HG02642 (cell line): ENCODE measurements at regions not wholly inside any gene's neighbourhood (a gene's known extent, or its start where the extent isn't known, plus 50 kb on each side); places are given as distances from the start of the nearest gene placed in this dataset.
"Not testable (repeated sequence)": the region's sequence is repeated elsewhere in the genome, so short reads cannot be mapped to it uniquely, and the experiment has no call there.

Experiments used
- ATAC-seq: cut with Tn5 transposase; IDR thresholded peaks from one replicate; pipeline ENCODE4 v1.9.1; 2021; ENCODE audit warnings: mild to moderate bottlenecking; ENCODE audit not compliant: unreplicated experiment, poor library complexity

- ATAC-seq = no peak
These were observed 711.1 kb upstream of the CHD1 start for GRCh38 chr5:99639905-99640304.

- ATAC-seq = no peak
These were observed 707.9 kb upstream of the CHD1 start for GRCh38 chr5:99636663-99637062.

GRCh38 chr5:99621772-99622681 is 693.2 kb upstream of the CHD1 start:
- ATAC-seq = no peak

- ATAC-seq = no peak
These were observed 688.5 kb upstream of the CHD1 start for GRCh38 chr5:99617335-99617734.

- ATAC-seq = no peak
These were observed 686.1 kb upstream of the CHD1 start for GRCh38 chr5:99614888-99615287.

- no peak for ATAC-seq
These were observed 678.3 kb upstream of the CHD1 start for GRCh38 chr5:99607124-99607523.

- no peak for ATAC-seq
These were observed 677.1 kb upstream of the CHD1 start for GRCh38 chr5:99605904-99606303.

GRCh38 chr5:99600952-99601351 is 672.1 kb upstream of the CHD1 start:
- ATAC-seq = no peak

GRCh38 chr5:99590806-99591205 is 662.0 kb upstream of the CHD1 start:
- ATAC-seq = no peak

GRCh38 chr5:99589424-99589823 is 660.6 kb upstream of the CHD1 start:
- no peak for ATAC-seq

GRCh38 chr5:99587983-99588382 is 659.2 kb upstream of the CHD1 start:
- ATAC-seq = no peak

- ATAC-seq = no peak
These were observed 658.1 kb upstream of the CHD1 start for GRCh38 chr5:99586878-99587277.

- not testable (repeated sequence) for ATAC-seq
These were observed 652.4 kb upstream of the CHD1 start for GRCh38 chr5:99581204-99581603.

GRCh38 chr5:99562937-99563627 is 634.3 kb upstream of the CHD1 start:
- ATAC-seq = not testable (repeated sequence)

- ATAC-seq = no peak
These were observed 624.5 kb upstream of the CHD1 start for GRCh38 chr5:99553211-99553810.

- ATAC-seq = no peak
These were observed 615.5 kb upstream of the CHD1 start for GRCh38 chr5:99544356-99544755.

GRCh38 chr5:99543841-99544240 is 615.0 kb upstream of the CHD1 start:
- no peak for ATAC-seq

GRCh38 chr5:99534241-99534640 is 605.4 kb upstream of the CHD1 start:
- not testable (repeated sequence) for ATAC-seq

GRCh38 chr5:99521666-99522065 is 592.9 kb upstream of the CHD1 start:
- ATAC-seq = not testable (repeated sequence)

- ATAC-seq = not testable (repeated sequence)
These were observed 587.2 kb upstream of the CHD1 start for GRCh38 chr5:99515864-99516490.
